Motor neuron (in vitro differentiated cells): ENCODE measurements at regions not wholly inside any gene's neighbourhood (a gene's known extent, or its start where the extent isn't known, plus 50 kb on each side); places are given as distances from the start of the nearest gene placed in this dataset.

ENCODE experiments used
- ATAC-seq, 8 experiments: fragments of 200-7000 bp; cut with Tn5 transposase; replicated peaks in 6 of 8; 2 replicates each; pipeline ENCODE4 v1.8.0; 2021; ENCODE audit warnings: mild to moderate bottlenecking in 8 of 8, moderate library complexity in 8 of 8
- H3K27ac ChIP-seq, 2 donors: fragments of 250-450 bp; sonication (Bioruptor Pico); 2 replicates each; pipeline ENCODE4 v1.9.0; 2021; ENCODE audit warnings: antibody characterized with exemption in 2 of 2, mild to moderate bottlenecking in 2 of 2, moderate library complexity in 1 of 2
- H3K4me1 ChIP-seq, 2 donors: fragments of 250-450 bp; sonication (Bioruptor Pico); replicated peaks in 1 of 2; 2 replicates each; pipeline ENCODE4 v1.6.1; 2021; ENCODE audit warnings: antibody characterized with exemption in 2 of 2, mild to moderate bottlenecking in 2 of 2, moderate library complexity in 1 of 2
- H3K4me3 ChIP-seq, 5 donors: fragments of 250-450 bp; sonication (Bioruptor Pico); 2 replicates each; pipeline ENCODE4 v1.9.0; 2021; ENCODE audit warnings: antibody characterized with exemption in 5 of 5, mild to moderate bottlenecking in 5 of 5, moderate library complexity in 4 of 5
- WGBS, 10 experiments: fragments of 450-650 bp; shearing (Covaris generic); methylation state at CpG; one replicate each; pipeline ENCODE4 v1.0.0; 2022; 5-methylcytosine and 5-hydroxymethylcytosine counted together
- in situ Hi-C, 9 experiments: fragments of 400-800 bp; cut with MboI; loops; one replicate each; pipeline ENCODE4 v1.15.0; 2021; ENCODE audit warnings: low sequenced_read_pairs in 9 of 9, low pct_unique_long_range_greater_than_20kb in 2 of 9; ENCODE audit not compliant: unreplicated experiment in 9 of 9

GRCh38 chr1:60732977-60733401 lies 349.4 kb upstream of the NFIA start:
- 20 to 100% (median 88%) methylated on average over 1 to 3 of the region's 3 CpGs; no CpG with 5 or more reads in 4 of the 10 experiments for WGBS, 10 experiments
- H3K4me1 ChIP-seq, result no peaks in the 10 kb centered on the region
- in situ Hi-C loops, result no loop called here
- no peak for ATAC-seq
- no peak overlapping the region for H3K4me3 ChIP-seq
- no peak overlapping the region for H3K27ac ChIP-seq

GRCh38 chr1:60731321-60731720 lies 351.0 kb upstream of the NFIA start:
- Histone ChIP-seq H3K4me1 (peaks cover 0 to 8% of the 10 kb centered on the region in 2 donors), H3K27ac (no peak overlapping the region), H3K4me3 (no peak overlapping the region)
- WGBS, 10 experiments, result 0 to 94% (median 44%) methylated on average over 1 of the region's 1 CpG; no CpG with 5 or more reads in 2 of the 10 experiments
- ATAC-seq, result no peak
- in situ Hi-C loops, result no loop called here

- no peak overlapping the region for H3K27ac ChIP-seq
- whole genome bisulfite sequencing, 10 experiments, result 20 to 100% (median 100%) methylated on average over 1 of the region's 1 CpG; no CpG with 5 or more reads in 1 of the 10 experiments
- peak in 1 of 8 experiments; percentile 64 for ATAC-seq
- in situ Hi-C loops, result no loop called here
- no peak overlapping the region for H3K4me3 ChIP-seq
- H3K4me1 ChIP-seq, result peaks cover 0 to 10% of the 10 kb centered on the region in 2 donors
These were observed 354.8 kb upstream of the NFIA start for GRCh38 chr1:60727552-60727951.

- 13 to 90% (median 84%) methylated on average over 1 to 3 of the region's 3 CpGs; no CpG with 5 or more reads in 6 of the 10 experiments for WGBS, 10 experiments
- Histone ChIP-seq H3K27ac (no peak overlapping the region), H3K4me3 (no peak overlapping the region), H3K4me1 (no peaks in the 10 kb centered on the region)
- no peak for ATAC-seq
- in situ Hi-C loops, result no loop called here
These were observed 365.9 kb upstream of the NFIA start for GRCh38 chr1:60716472-60716871.

GRCh38 chr1:60715970-60716369 lies 366.4 kb upstream of the NFIA start:
- Histone ChIP-seq H3K4me1 (no peaks in the 10 kb centered on the region), H3K4me3 (no peak overlapping the region), H3K27ac (no peak overlapping the region)
- ATAC-seq, result no peak
- in situ Hi-C loops, result no loop called here

DNA sequence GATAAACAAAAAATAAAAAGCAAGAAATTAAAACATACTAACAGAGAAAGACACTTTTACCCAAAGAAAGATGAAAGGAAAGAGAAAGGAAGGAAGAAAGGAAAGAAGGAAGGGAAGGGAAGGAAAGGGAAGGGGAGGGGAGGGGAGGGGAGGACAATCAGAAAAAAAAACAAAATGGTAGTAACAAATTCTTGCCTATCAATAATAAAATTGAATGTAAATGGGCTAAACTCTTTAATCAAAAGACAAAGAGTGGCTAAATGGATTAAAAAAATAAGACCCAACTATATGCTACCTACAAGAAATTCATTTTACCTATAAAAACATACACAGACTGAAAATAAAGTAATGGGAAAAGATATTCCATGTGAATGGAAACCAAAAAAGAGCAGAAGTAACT lies 372.9 kb upstream of the NFIA start:
- H3K4me3 ChIP-seq, result no peak overlapping the region
- ATAC-seq, result no peak
- H3K27ac ChIP-seq, result no peak overlapping the region
- no peaks in the 10 kb centered on the region for H3K4me1 ChIP-seq
- in situ Hi-C loops, result no loop called here

- in situ Hi-C loops, result no loop called here
- Histone ChIP-seq H3K4me1 (no peaks in the 10 kb centered on the region), H3K4me3 (no peak overlapping the region), H3K27ac (no peak overlapping the region)
- ATAC-seq, result no peak
- WGBS, 10 experiments, result 40 to 100% (median 83%) methylated on average over 1 to 2 of the region's 2 CpGs; no CpG with 5 or more reads in 3 of the 10 experiments
These were observed 377.3 kb upstream of the NFIA start for GRCh38 chr1:60705026-60705425.

DNA sequence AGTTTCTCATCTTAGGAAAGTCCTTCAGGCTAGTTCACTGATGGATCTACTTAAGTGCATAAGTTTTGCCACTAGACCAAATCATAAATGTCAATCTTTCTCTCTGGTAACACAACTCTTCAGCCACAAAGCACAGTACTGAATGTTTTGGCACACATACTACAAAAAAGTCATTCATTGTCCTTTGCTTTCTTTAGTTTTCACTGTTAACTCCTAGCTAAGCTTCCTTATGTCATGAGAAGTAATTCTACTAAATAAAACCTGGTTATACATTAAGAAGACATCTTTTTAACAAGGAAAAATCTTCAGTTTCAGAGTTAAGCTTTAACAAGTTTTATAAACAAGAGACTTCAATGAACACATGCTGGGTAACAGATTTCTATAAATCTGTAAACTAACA lies 379.2 kb upstream of the NFIA start:
- ATAC-seq, result no peak
- peaks cover 0 to 16% of the 10 kb centered on the region in 2 donors for H3K4me1 ChIP-seq
- in situ Hi-C loops, result no loop called here
- H3K27ac ChIP-seq, result no peak overlapping the region
- no peak overlapping the region for H3K4me3 ChIP-seq

DNA sequence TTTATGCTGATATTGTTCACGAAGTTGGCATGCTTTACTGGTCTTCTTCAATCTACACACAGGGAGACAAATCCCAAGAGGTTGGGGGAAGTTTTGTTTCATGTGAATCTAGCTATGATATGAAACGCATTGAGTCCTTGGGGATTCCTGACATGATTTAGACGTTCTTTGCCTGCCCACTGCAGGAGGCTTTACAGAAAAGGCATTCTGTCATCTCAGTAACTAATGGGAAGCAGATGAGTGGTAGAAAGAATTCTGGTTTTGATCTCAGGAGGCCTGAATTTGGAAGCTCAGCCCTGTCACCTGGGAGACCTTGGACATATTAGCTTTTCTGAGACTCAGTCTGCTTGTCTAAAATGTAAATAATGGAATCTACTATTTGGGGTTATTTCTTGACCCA lies 383.0 kb upstream of the NFIA start:
- Histone ChIP-seq H3K4me3 (no peak overlapping the region), H3K4me1 (peaks cover 12 to 42% of the 10 kb centered on the region in 2 donors), H3K27ac (no peak overlapping the region)
- 0 to 88% (median 66%) methylated on average over 1 to 3 of the region's 3 CpGs; no CpG with 5 or more reads in 1 of the 10 experiments for WGBS, 10 experiments
- in situ Hi-C loops, result no loop called here
- no peak for ATAC-seq

DNA sequence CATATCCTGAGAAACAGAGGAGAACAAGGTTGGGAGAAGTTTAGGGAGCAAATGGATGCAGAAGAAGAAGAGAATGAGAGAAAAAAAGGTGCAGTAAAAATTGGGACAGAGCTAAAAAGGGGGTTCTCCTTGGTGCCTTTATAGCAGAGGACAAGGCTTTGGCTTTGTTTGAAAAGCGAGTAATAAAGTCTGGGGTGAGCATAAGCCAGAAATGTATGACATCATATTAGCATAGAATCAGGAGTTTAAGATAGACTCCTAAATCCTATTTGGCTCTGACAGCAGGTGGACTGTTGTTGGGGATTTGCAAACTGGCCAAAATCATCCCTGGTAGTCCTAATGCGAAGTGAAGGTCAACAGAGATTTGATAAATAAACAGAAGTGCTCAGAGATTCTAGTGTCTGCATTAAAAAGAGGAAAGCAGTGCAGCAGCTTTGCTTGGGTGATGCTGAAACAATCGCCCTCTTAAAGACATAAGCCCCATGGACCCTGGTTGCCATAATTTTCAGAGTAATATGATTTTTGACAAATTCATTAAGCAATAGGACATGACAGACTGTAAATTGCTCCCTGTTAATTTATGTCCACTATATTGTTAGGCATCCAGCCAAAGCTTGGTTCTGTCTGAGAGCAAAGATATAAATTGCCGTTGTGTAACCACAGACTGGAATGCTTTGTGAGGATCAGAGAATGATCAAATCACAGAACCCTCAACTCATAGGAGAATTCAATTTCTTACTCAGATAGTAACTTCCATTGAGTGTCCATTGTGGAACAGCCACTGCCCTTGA lies 385.0 kb upstream of the NFIA start:
- H3K4me3 ChIP-seq, result no peak overlapping the region
- 2 to 94% (median 80%) methylated on average over 2 to 4 of the region's 4 CpGs for WGBS, 10 experiments
- in situ Hi-C loops, result no loop called here
- ATAC-seq, result peak in 5 of 8 experiments; percentile 84 to 93 (median 90)
- peak overlapping the region in 1 of 2 donors; percentile 65 for H3K27ac ChIP-seq
- peaks cover 12 to 42% of the 10 kb centered on the region in 2 donors for H3K4me1 ChIP-seq

DNA sequence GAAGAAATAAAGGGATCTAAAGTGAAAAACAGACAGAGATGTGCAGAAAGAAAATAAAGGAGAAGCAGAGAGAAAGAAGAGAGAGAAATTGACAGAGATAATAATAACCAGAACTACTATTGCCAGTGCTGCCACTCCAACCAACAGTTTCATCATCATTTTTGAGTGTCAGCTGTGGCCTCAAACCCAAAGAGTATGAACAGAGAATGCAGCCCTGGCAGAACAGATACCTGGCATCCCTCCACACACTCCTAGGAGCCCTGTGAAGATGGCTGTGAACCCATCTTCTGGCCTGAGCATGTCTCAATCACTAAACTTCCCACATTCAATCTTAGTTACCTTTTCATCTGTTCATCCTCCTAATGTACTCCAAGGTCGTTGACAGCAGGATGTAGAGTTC lies 385.8 kb upstream of the NFIA start:
- H3K4me1 ChIP-seq, result peaks cover 12 to 42% of the 10 kb centered on the region in 2 donors
- WGBS, 10 experiments, result 10 to 92% (median 84%) methylated on average over 1 of the region's 1 CpG; no CpG with 5 or more reads in 4 of the 10 experiments
- peak overlapping the region in 1 of 2 donors; percentile 15 for H3K27ac ChIP-seq
- H3K4me3 ChIP-seq, result no peak overlapping the region
- in situ Hi-C loops, result no loop called here
- ATAC-seq, result no peak

DNA sequence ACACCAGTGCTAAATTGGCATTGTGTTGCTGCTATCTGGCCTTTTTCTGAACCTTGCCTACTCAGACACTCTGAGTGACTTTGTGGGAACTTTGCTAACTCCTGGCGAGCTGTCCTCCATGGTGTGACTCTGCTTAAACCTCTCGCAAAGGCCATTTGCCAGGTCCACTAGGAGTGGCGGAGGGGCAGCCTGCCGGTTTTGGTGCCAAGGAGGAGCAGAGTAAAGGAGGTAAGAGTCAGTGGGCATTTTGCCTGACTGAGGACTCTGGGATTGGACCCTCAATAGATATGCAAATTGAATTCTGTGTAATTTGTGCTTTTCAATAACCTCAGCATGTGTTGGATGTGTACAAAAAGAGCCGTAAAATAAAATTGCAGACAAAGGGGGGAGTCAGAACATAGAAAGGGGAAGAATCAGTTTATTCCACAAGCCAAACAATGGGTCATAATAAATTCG lies 386.6 kb upstream of the NFIA start:
- in situ Hi-C loops, result no loop called here
- ATAC-seq, result peak in 2 of 8 experiments; percentile 11 to 29
- Histone ChIP-seq H3K27ac (peak overlapping the region in 1 of 2 donors; percentile 30), H3K4me1 (peaks cover 12 to 42% of the 10 kb centered on the region in 2 donors), H3K4me3 (no peak overlapping the region)
- 22 to 77% (median 62%) methylated on average over 2 to 6 of the region's 6 CpGs for WGBS, 10 experiments

- in situ Hi-C loops, result no loop called here
- H3K4me3 ChIP-seq, result no peak overlapping the region
- peaks cover 12 to 42% of the 10 kb centered on the region in 2 donors for H3K4me1 ChIP-seq
- no peak overlapping the region for H3K27ac ChIP-seq
- WGBS, 10 experiments, result 0 to 96% (median 65%) methylated on average over 1 to 4 of the region's 4 CpGs; no CpG with 5 or more reads in 2 of the 10 experiments
- no peak for ATAC-seq
These were observed 387.4 kb upstream of the NFIA start for GRCh38 chr1:60694980-60695379.

- in situ Hi-C loops, result no loop called here
These were observed 390.3 kb upstream of the NFIA start for GRCh38 chr1:60692031-60692430.

More at GRCh38 chr1:60692031-60692430, 390.3 kb upstream of the NFIA start:
- no peak overlapping the region for H3K27ac ChIP-seq
- ATAC-seq, result no peak
- peaks cover 3 to 15% of the 10 kb centered on the region in 2 donors for H3K4me1 ChIP-seq
- H3K4me3 ChIP-seq, result no peak overlapping the region
